ENCODE measurements at regions not wholly inside any gene's neighbourhood (a gene's known extent, or its start where the extent isn't known, plus 50 kb on each side); places are given as distances from the start of the nearest gene placed in this dataset.

- TF ChIP-seq CTCF (IDR thresholded peaks at IDR 0.05 in 2 of 3, conservative IDR thresholded peaks at IDR 0.05 in 1 of 3; ENCODE audit: control insufficient read depth in 2 of 3, extremely low read depth in 1 of 3, insufficient read depth in 1 of 3, low read depth in 3 of 3, low read length in 3 of 3), result no peak
- TF ChIP-seq POLR2AphosphoS2 (IDR thresholded peaks at IDR 0.05; ENCODE audit: low read depth, low read length), result no peak
- TF ChIP-seq TAF1 (IDR thresholded peaks at IDR 0.05; ENCODE audit: borderline replicate concordance, low read depth, low read length), result no peak
- TF ChIP-seq EZH2 (IDR thresholded peaks at IDR 0.05; ENCODE audit: borderline replicate concordance, control insufficient read depth, low read depth, low read length), result no peak
- TF ChIP-seq TARDBP (IDR thresholded peaks at IDR 0.05; ENCODE audit: borderline replicate concordance), result no peak
- no peak for TF ChIP-seq NR2C2 (IDR thresholded peaks at IDR 0.05; ENCODE audit: borderline replicate concordance, control insufficient read depth, insufficient read length, low read depth)
- no peak for TF ChIP-seq EP300 (IDR thresholded peaks at IDR 0.05; ENCODE audit: borderline replicate concordance in 1 of 2, control insufficient read depth in 1 of 2, low read depth in 2 of 2, low read length in 2 of 2)
- TF ChIP-seq POLR2A (IDR thresholded peaks at IDR 0.05; ENCODE audit: low read depth, low read length), result no peak
- no peak for TF ChIP-seq MXI1 (IDR thresholded peaks at IDR 0.05; ENCODE audit: low read depth, low read length)
- no peak for TF ChIP-seq BCL3 (IDR thresholded peaks at IDR 0.05; ENCODE audit: borderline replicate concordance, insufficient read depth, low read depth, low read length, poor library complexity, severe bottlenecking)
- no peak for TF ChIP-seq MEF2A (IDR thresholded peaks at IDR 0.05; ENCODE audit: insufficient read depth, low read depth, low read length)
- TF ChIP-seq MYC (IDR thresholded peaks at IDR 0.05; ENCODE audit: insufficient read depth, insufficient read length, insufficient replicate concordance, low read length, severe bottlenecking), result no peak
- TF ChIP-seq MAX (IDR thresholded peaks at IDR 0.05; ENCODE audit: low read depth, low read length), result no peak
These were observed 157.5 kb downstream of the C12orf75 start for GRCh38 chr12:105487963-105488362.
